ENCODE measurements at regions not wholly inside any gene's neighbourhood (a gene's known extent, or its start where the extent isn't known, plus 50 kb on each side); places are given as distances from the start of the nearest gene placed in this dataset.

- intact Hi-C loops (cut with DNase I, micrococcal nuclease) = no loop called here
- DNase-seq = no peak
- no peak for ATAC-seq
These were observed 112.5 kb upstream of the TCERG1L start for GRCh38 chr10:131424053-131424452.

- DNase-seq (no peak), ATAC-seq (no peak)
- intact Hi-C loops (cut with DNase I, micrococcal nuclease) = no loop called here
These were observed 113.4 kb upstream of the TCERG1L start for GRCh38 chr10:131424836-131425491.

GRCh38 chr10:131425752-131426533 lies 114.4 kb upstream of the TCERG1L start:
- ATAC-seq (no peak), DNase-seq (no peak)
- intact Hi-C loops (cut with DNase I, micrococcal nuclease) = no loop called here

GRCh38 chr10:131426534-131426898 lies 115.0 kb upstream of the TCERG1L start:
- intact Hi-C loops (cut with DNase I, micrococcal nuclease) = no loop called here
- ATAC-seq = no peak

GRCh38 chr10:131427281-131427680 lies 115.8 kb upstream of the TCERG1L start:
- intact Hi-C loops (cut with DNase I, micrococcal nuclease) = no loop called here
- ATAC-seq (no peak), DNase-seq (no peak)

More at GRCh38 chr10:131426534-131426898, 115.0 kb upstream of the TCERG1L start:
- no peak for DNase-seq

GRCh38 chr10:131427901-131428300 lies 116.4 kb upstream of the TCERG1L start:
- intact Hi-C loops (cut with DNase I, micrococcal nuclease) = no loop called here

GRCh38 chr10:131429141-131429540 lies 117.6 kb upstream of the TCERG1L start:
- DNase-seq = no peak
- ATAC-seq = no peak
- intact Hi-C loops (cut with DNase I, micrococcal nuclease) = no loop called here

More at GRCh38 chr10:131427901-131428300, 116.4 kb upstream of the TCERG1L start:
- DNase-seq (no peak), ATAC-seq (no peak)

- intact Hi-C loops (cut with DNase I, micrococcal nuclease) = no loop called here
- ATAC-seq = no peak
- no peak for DNase-seq
These were observed 118.4 kb upstream of the TCERG1L start for GRCh38 chr10:131429942-131430341.

- DNase-seq (no peak), ATAC-seq (no peak)
- intact Hi-C loops (cut with DNase I, micrococcal nuclease) = no loop called here
These were observed 119.3 kb upstream of the TCERG1L start for GRCh38 chr10:131430716-131431412.

GRCh38 chr10:131431533-131431932 lies 120.0 kb upstream of the TCERG1L start:
- intact Hi-C loops (cut with DNase I, micrococcal nuclease) = no loop called here
- no peak for ATAC-seq
- DNase-seq = no peak

GRCh38 chr10:131431978-131432690 lies 120.6 kb upstream of the TCERG1L start:
- no peak for ATAC-seq

GRCh38 chr10:131433568-131433967 lies 122.0 kb upstream of the TCERG1L start:
- intact Hi-C loops (cut with DNase I, micrococcal nuclease) = no loop called here
- DNase-seq = no peak
- ATAC-seq = no peak

More at GRCh38 chr10:131431978-131432690, 120.6 kb upstream of the TCERG1L start:
- intact Hi-C loops (cut with DNase I, micrococcal nuclease) = no loop called here
- no peak for DNase-seq

GRCh38 chr10:131435232-131435631 lies 123.7 kb upstream of the TCERG1L start:
- ATAC-seq = no peak
- intact Hi-C loops (cut with DNase I, micrococcal nuclease) = no loop called here
- DNase-seq = no peak

GRCh38 chr10:131435760-131436457 lies 124.4 kb upstream of the TCERG1L start:
- ATAC-seq = no peak

GRCh38 chr10:131436458-131436857 lies 124.9 kb upstream of the TCERG1L start:
- DNase-seq (no peak), ATAC-seq (no peak)
- intact Hi-C loops (cut with DNase I, micrococcal nuclease) = no loop called here

More at GRCh38 chr10:131435760-131436457, 124.4 kb upstream of the TCERG1L start:
- intact Hi-C loops (cut with DNase I, micrococcal nuclease) = no loop called here
- no peak for DNase-seq

- ATAC-seq = no peak
- DNase-seq = no peak
- intact Hi-C loops (cut with DNase I, micrococcal nuclease) = no loop called here
These were observed 126.3 kb upstream of the TCERG1L start for GRCh38 chr10:131437556-131438475.

- ATAC-seq (no peak), DNase-seq (no peak)
- intact Hi-C loops (cut with DNase I, micrococcal nuclease) = no loop called here
These were observed 127.1 kb upstream of the TCERG1L start for GRCh38 chr10:131438665-131439064.

GRCh38 chr10:131439705-131440104 lies 128.2 kb upstream of the TCERG1L start:
- DNase-seq = no peak
- intact Hi-C loops (cut with DNase I, micrococcal nuclease) = no loop called here
- ATAC-seq = no peak
